ENCODE measurements at regions not wholly inside any gene's neighbourhood (a gene's known extent, or its start where the extent isn't known, plus 50 kb on each side); places are given as distances from the start of the nearest gene placed in this dataset.
A peak's percentile ranks its signal among the peaks of the same experiment; 100 is the strongest.
"Not testable (repeated sequence)": the region's sequence is repeated elsewhere in the genome, so short reads cannot be mapped to it uniquely, and the experiment has no call there.

DNA sequence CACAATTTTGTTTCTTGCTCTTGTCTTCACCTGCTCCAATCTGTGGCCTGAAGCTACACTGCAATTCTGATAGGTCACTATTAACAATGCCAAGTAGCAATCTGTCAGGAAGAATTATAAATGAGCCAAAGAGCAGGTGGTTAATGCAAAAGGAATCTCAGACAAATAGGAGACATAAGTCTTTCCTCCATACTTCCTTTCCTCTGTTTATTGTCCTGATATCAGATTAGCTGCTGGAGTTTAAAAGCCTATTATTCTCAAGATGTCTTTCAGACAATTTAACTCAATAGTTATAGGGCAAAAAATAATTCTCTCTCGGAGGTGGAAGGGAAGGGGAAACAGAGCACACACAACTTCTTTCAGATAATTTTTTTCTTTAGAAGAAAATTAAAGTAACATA, 491.6 kb downstream of the MFSD1 start:
- ATAC-seq, result no peak
- ChIA-PET CTCF (no interaction called here), POLR2A (no interaction called here)
- Mint-ChIP-seq H3K27me3 (peaks cover 0 to 11% (median 5%) of the 10 kb centered on the region in 5 donors), H3K9me3 (peaks cover 0 to 6% (median 0%) of the 10 kb centered on the region in 11 donors), H3K36me3 (no peaks in the 10 kb centered on the region), H3K4me3 (no peak overlapping the region), H3K4me1 (no peaks in the 10 kb centered on the region), H3K27ac (no peak overlapping the region)
- Histone ChIP-seq H3K4me1 (ENCODE audit: control insufficient read depth in 2 of 2, insufficient read depth in 2 of 2, low read length in 2 of 2) (no peaks in the 10 kb centered on the region), H3K27me3 (ENCODE audit: control insufficient read depth in 2 of 2, insufficient read depth in 2 of 2, low read length in 2 of 2) (no peaks in the 10 kb centered on the region), H3K4me3 (ENCODE audit: low read length) (no peak overlapping the region), H3K27ac (ENCODE audit: low read depth, low read length) (no peak overlapping the region), H3K36me3 (ENCODE audit: control insufficient read depth in 2 of 3, insufficient read depth in 3 of 3, low read length in 3 of 3) (no peaks in the 10 kb centered on the region), H3K9me3 (ENCODE audit: control insufficient read depth in 2 of 3, low read length in 3 of 3) (no peaks in the 10 kb centered on the region)
- intact Hi-C loops (cut with micrococcal nuclease), result no loop called here
- no peak for DNase-seq

GRCh38 chr3:159301961-159302360, 500.1 kb downstream of the MFSD1 start:
- Histone ChIP-seq H3K9me3 (ENCODE audit: control insufficient read depth in 2 of 3, low read length in 3 of 3) (no peaks in the 10 kb centered on the region), H3K4me3 (ENCODE audit: low read length) (no peak overlapping the region), H3K27ac (ENCODE audit: low read depth, low read length) (no peak overlapping the region), H3K36me3 (ENCODE audit: control insufficient read depth in 2 of 3, insufficient read depth in 3 of 3, low read length in 3 of 3) (no peaks in the 10 kb centered on the region), H3K27me3 (ENCODE audit: control insufficient read depth in 2 of 2, insufficient read depth in 2 of 2, low read length in 2 of 2) (no peaks in the 10 kb centered on the region), H3K4me1 (ENCODE audit: control insufficient read depth in 2 of 2, insufficient read depth in 2 of 2, low read length in 2 of 2) (no peaks in the 10 kb centered on the region)
- intact Hi-C loops (cut with micrococcal nuclease), result no loop called here
- Mint-ChIP-seq H3K27me3 (peaks cover 0 to 9% (median 4%) of the 10 kb centered on the region in 5 donors), H3K4me1 (peaks cover 0 to 2% (median 0%) of the 10 kb centered on the region in 7 donors), H3K27ac (no peak overlapping the region), H3K4me3 (no peak overlapping the region), H3K9me3 (peaks cover 0 to 6% (median 2%) of the 10 kb centered on the region in 11 donors), H3K36me3 (no peaks in the 10 kb centered on the region)
- DNase-seq (no peak), ATAC-seq (no peak)
- POLR2A ChIA-PET, result no interaction called here
- CTCF ChIA-PET, result no interaction called here

DNA sequence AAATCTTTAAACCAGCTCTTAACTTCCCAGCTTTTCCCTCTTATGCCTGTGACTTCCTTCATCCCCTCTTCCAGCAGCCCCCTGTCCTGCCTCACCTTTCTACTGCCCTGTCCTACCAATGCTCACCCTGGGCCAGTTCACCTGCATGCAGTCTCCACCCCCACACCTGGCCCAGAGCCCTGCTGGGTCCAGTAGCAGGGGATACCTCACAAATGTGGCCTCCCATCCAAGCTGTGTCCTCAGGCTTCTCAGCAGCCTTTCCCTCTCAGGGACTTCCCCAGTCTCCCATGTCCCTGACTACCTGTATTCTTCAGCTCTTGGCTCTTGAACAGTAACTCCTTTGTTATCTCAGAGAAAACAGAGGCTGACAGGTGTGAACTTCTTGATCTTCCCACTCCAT, 503.2 kb downstream of the MFSD1 start:
- Mint-ChIP-seq H3K27ac (no peak overlapping the region), H3K4me1 (peaks cover 0 to 2% (median 0%) of the 10 kb centered on the region in 7 donors), H3K36me3 (no peaks in the 10 kb centered on the region), H3K9me3 (peaks cover 0 to 12% (median 2%) of the 10 kb centered on the region in 11 donors), H3K4me3 (no peak overlapping the region), H3K27me3 (peaks cover 0 to 12% (median 9%) of the 10 kb centered on the region in 5 donors)
- intact Hi-C loops (cut with micrococcal nuclease), result no loop called here
- no peaks in the 10 kb centered on the region for H3K9me3 ChIP-seq (ENCODE audit: control insufficient read depth in 2 of 3, low read length in 3 of 3)
- ATAC-seq, result no peak
- no peak overlapping the region for H3K4me3 ChIP-seq (ENCODE audit: low read length)
- H3K27ac ChIP-seq (ENCODE audit: low read depth, low read length), result no peak overlapping the region
- POLR2A ChIA-PET, result no interaction called here
- no peaks in the 10 kb centered on the region for H3K27me3 ChIP-seq (ENCODE audit: control insufficient read depth in 2 of 2, insufficient read depth in 2 of 2, low read length in 2 of 2)
- no peak for DNase-seq
- no peaks in the 10 kb centered on the region for H3K36me3 ChIP-seq (ENCODE audit: control insufficient read depth in 2 of 3, insufficient read depth in 3 of 3, low read length in 3 of 3)
- CTCF ChIA-PET, result no interaction called here
- no peaks in the 10 kb centered on the region for H3K4me1 ChIP-seq (ENCODE audit: control insufficient read depth in 2 of 2, insufficient read depth in 2 of 2, low read length in 2 of 2)

GRCh38 chr3:159316706-159317105, 514.9 kb downstream of the MFSD1 start:
- H3K4me1 Mint-ChIP-seq; H3K4me3 ChIP-seq (ENCODE audit: low read length); H3K27ac ChIP-seq (ENCODE audit: low read depth, low read length); DNase-seq; H3K4me1 ChIP-seq (ENCODE audit: control insufficient read depth in 2 of 2, insufficient read depth in 2 of 2, low read length in 2 of 2); H3K4me3 Mint-ChIP-seq; H3K9me3 ChIP-seq (ENCODE audit: control insufficient read depth in 2 of 3, low read length in 3 of 3); H3K36me3 ChIP-seq (ENCODE audit: control insufficient read depth in 2 of 3, insufficient read depth in 3 of 3, low read length in 3 of 3); H3K27ac Mint-ChIP-seq; intact Hi-C loops (cut with micrococcal nuclease); POLR2A ChIA-PET; CTCF ChIA-PET; H3K36me3 Mint-ChIP-seq; H3K27me3 ChIP-seq (ENCODE audit: control insufficient read depth in 2 of 2, insufficient read depth in 2 of 2, low read length in 2 of 2); H3K27me3 Mint-ChIP-seq; ATAC-seq: not testable (repeated sequence)
- H3K9me3 Mint-ChIP-seq, result peaks cover 0 to 10% (median 3%) of the 10 kb centered on the region in 11 donors

GRCh38 chr3:159319156-159319555, 517.3 kb downstream of the MFSD1 start:
- Mint-ChIP-seq H3K4me1 (no peaks in the 10 kb centered on the region), H3K27ac (no peak overlapping the region), H3K9me3 (peaks cover 0 to 6% (median 3%) of the 10 kb centered on the region in 11 donors), H3K36me3 (no peaks in the 10 kb centered on the region), H3K4me3 (no peak overlapping the region), H3K27me3 (peaks cover 0 to 5% (median 0%) of the 10 kb centered on the region in 5 donors)
- H3K9me3 ChIP-seq (ENCODE audit: control insufficient read depth in 2 of 3, low read length in 3 of 3), result no peaks in the 10 kb centered on the region
- intact Hi-C loops (cut with micrococcal nuclease), result no loop called here
- CTCF ChIA-PET, result no interaction called here
- H3K27me3 ChIP-seq (ENCODE audit: control insufficient read depth in 2 of 2, insufficient read depth in 2 of 2, low read length in 2 of 2), result no peaks in the 10 kb centered on the region
- H3K27ac ChIP-seq (ENCODE audit: low read depth, low read length), result no peak overlapping the region
- ATAC-seq (no peak), DNase-seq (no peak)
- POLR2A ChIA-PET, result no interaction called here
- H3K4me1 ChIP-seq (ENCODE audit: control insufficient read depth in 2 of 2, insufficient read depth in 2 of 2, low read length in 2 of 2), result no peaks in the 10 kb centered on the region
- H3K36me3 ChIP-seq (ENCODE audit: control insufficient read depth in 2 of 3, insufficient read depth in 3 of 3, low read length in 3 of 3), result no peaks in the 10 kb centered on the region
- H3K4me3 ChIP-seq (ENCODE audit: low read length), result no peak overlapping the region

GRCh38 chr3:159322322-159322939, 520.6 kb downstream of the MFSD1 start:
- Mint-ChIP-seq H3K27me3 (peaks cover 0 to 5% (median 0%) of the 10 kb centered on the region in 5 donors), H3K36me3 (no peaks in the 10 kb centered on the region), H3K9me3 (peaks cover 0 to 3% (median 0%) of the 10 kb centered on the region in 11 donors), H3K27ac (no peak overlapping the region), H3K4me1 (no peaks in the 10 kb centered on the region), H3K4me3 (no peak overlapping the region)
- Histone ChIP-seq H3K4me1 (ENCODE audit: control insufficient read depth in 2 of 2, insufficient read depth in 2 of 2, low read length in 2 of 2) (no peaks in the 10 kb centered on the region), H3K27ac (ENCODE audit: low read depth, low read length) (no peak overlapping the region), H3K36me3 (ENCODE audit: control insufficient read depth in 2 of 3, insufficient read depth in 3 of 3, low read length in 3 of 3) (no peaks in the 10 kb centered on the region), H3K9me3 (ENCODE audit: control insufficient read depth in 2 of 3, low read length in 3 of 3) (no peaks in the 10 kb centered on the region), H3K27me3 (ENCODE audit: control insufficient read depth in 2 of 2, insufficient read depth in 2 of 2, low read length in 2 of 2) (no peaks in the 10 kb centered on the region), H3K4me3 (ENCODE audit: low read length) (no peak overlapping the region)
- ATAC-seq (no peak), DNase-seq (peak in 1 of 9 donors; percentile 30)
- CTCF ChIA-PET, result no interaction called here
- POLR2A ChIA-PET, result no interaction called here
- intact Hi-C loops (cut with micrococcal nuclease), result no loop called here

DNA sequence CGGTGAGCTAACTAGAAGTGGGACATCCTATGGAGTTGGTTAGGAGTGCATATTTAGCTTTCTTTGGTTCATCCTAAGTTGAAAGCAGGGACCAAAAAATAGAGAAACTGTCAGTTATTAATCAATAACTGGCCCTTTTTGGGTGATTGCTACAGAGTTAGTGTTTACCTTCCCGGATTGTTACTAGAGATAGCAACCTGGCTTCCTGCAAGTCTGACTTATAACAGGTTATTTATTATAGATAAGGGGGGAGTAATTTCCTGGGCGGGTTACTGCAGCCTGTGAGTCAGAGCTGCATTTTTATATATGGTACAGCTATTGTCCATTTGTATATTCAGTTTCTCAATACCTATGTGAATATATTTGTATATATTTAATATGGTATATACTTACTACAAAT, 522.0 kb downstream of the MFSD1 start:
- POLR2A ChIA-PET, result no interaction called here
- Histone ChIP-seq H3K9me3 (ENCODE audit: control insufficient read depth in 2 of 3, low read length in 3 of 3) (no peaks in the 10 kb centered on the region), H3K4me3 (ENCODE audit: low read length) (no peak overlapping the region), H3K36me3 (ENCODE audit: control insufficient read depth in 2 of 3, insufficient read depth in 3 of 3, low read length in 3 of 3) (no peaks in the 10 kb centered on the region), H3K27ac (ENCODE audit: low read depth, low read length) (no peak overlapping the region), H3K4me1 (ENCODE audit: control insufficient read depth in 2 of 2, insufficient read depth in 2 of 2, low read length in 2 of 2) (no peaks in the 10 kb centered on the region), H3K27me3 (ENCODE audit: control insufficient read depth in 2 of 2, insufficient read depth in 2 of 2, low read length in 2 of 2) (no peaks in the 10 kb centered on the region)
- Mint-ChIP-seq H3K36me3 (no peaks in the 10 kb centered on the region), H3K4me1 (no peaks in the 10 kb centered on the region), H3K4me3 (no peak overlapping the region), H3K27me3 (no peaks in the 10 kb centered on the region), H3K27ac (no peak overlapping the region), H3K9me3 (no peaks in the 10 kb centered on the region)
- DNase-seq, result no peak
- CTCF ChIA-PET, result no interaction called here
- ATAC-seq, result no peak
- intact Hi-C loops (cut with micrococcal nuclease), result no loop called here
